Stimulated activated CD4-positive, alpha-beta T cell treated with anti-CD3 and anti-CD28 coated beads, Interleukin-2, amount 100 ng/mL, for 48 hours (primary cell): ENCODE measurements at regions not wholly inside any gene's neighbourhood (a gene's known extent, or its start where the extent isn't known, plus 50 kb on each side); places are given as distances from the start of the nearest gene placed in this dataset.

ENCODE experiments used
- DNase-seq, 2 donors: peaks; one replicate each; pipeline ENCODE4 v3.0.0-alpha.2; 2020

- DNase-seq = peak in 1 of 2 donors; percentile 1
Observed at GRCh38 chr4:120977435-120977997, 55.0 kb upstream of the PRDM5 start.

- no peak for DNase-seq
Observed at GRCh38 chr4:120973207-120973606, 50.7 kb upstream of the PRDM5 start.
